PC-3 (cell line): ENCODE measurements at regions not wholly inside any gene's neighbourhood (a gene's known extent, or its start where the extent isn't known, plus 50 kb on each side); places are given as distances from the start of the nearest gene placed in this dataset.

Experiments used
- ATAC-seq: fragments of 200-7000 bp; cut with Tn5 transposase; 2 replicates; pipeline ENCODE4 v1.9.1; 2020; ENCODE audit warnings: mild to moderate bottlenecking, moderate library complexity
- BruUV-seq: library from RNA; stranded (reverse); fragments of 400-500 nt; replicated peaks from 2 replicates; lab custom pipeline; 2021; lab: Mats Ljungman, UMichigan
- CTCF ChIA-PET: fragments of 300-600 bp; sonication (Branson Sonifier 250); formaldehyde crosslinking; loops from one replicate; lab custom pipeline; 2022; ENCODE audit warnings: antibody characterized with exemption; lab: Charles Lee
- POLR2A ChIA-PET: fragments of 300-600 bp; sonication (Branson Sonifier 250); formaldehyde crosslinking; loops from one replicate; lab custom pipeline; 2022; ENCODE audit warnings: antibody characterized with exemption; ENCODE audit not compliant: unreplicated experiment; lab: Charles Lee
- DNase-seq: peaks from one replicate; pipeline ENCODE4 v3.0.0-alpha.2; 2015
- H2AFZ ChIP-seq: fragments of 300-600 bp; sonication (generic); 2 replicates; pipeline ENCODE4 v1.6.0; 2016; ENCODE audit warnings: antibody characterized with exemption, low read length
- H3F3A ChIP-seq: fragments of 300-600 bp; sonication (generic); one replicate; pipeline ENCODE4 v1.6.0; 2017; ENCODE audit warnings: antibody characterized with exemption, low read length, control low read depth, mild to moderate bottlenecking; ENCODE audit not compliant: unreplicated experiment
- H3K27ac ChIP-seq: fragments of 300-600 bp; sonication (generic); 2 replicates; pipeline ENCODE4 v1.5.1; 2016; ENCODE audit warnings: mild to moderate bottlenecking, low read length
- H3K27me3 ChIP-seq: fragments of 300-600 bp; sonication (generic); 2 replicates; pipeline ENCODE4 v1.6.1; 2016; ENCODE audit warnings: low read length, mixed read lengths
- H3K36me3 ChIP-seq: fragments of 300-600 bp; sonication (generic); 2 replicates; pipeline ENCODE4 v1.6.1; 2016; ENCODE audit warnings: low read depth, mixed run types, low read length, mixed read lengths
- H3K4me1 ChIP-seq: fragments of 300-600 bp; sonication (generic); 2 replicates; pipeline ENCODE4 v1.5.1; 2016; ENCODE audit warnings: low read length; ENCODE audit not compliant: insufficient read depth
- H3K4me2 ChIP-seq: fragments of 300-600 bp; sonication (generic); 2 replicates; pipeline ENCODE4 v1.6.0; 2016; ENCODE audit warnings: low read length
- H3K4me3 ChIP-seq: fragments of 300-600 bp; sonication (generic); 2 replicates; pipeline ENCODE4 v1.5.1; 2016; ENCODE audit warnings: mild to moderate bottlenecking, low read length, mixed read lengths
- H3K79me2 ChIP-seq: fragments of 300-600 bp; sonication (generic); 2 replicates; pipeline ENCODE4 v1.6.1; 2017; ENCODE audit warnings: low read length, mixed read lengths
- H3K9ac ChIP-seq: fragments of 300-600 bp; sonication (generic); 2 replicates; pipeline ENCODE4 v1.6.0; 2016; ENCODE audit warnings: mild to moderate bottlenecking, low read length
- H3K9me2 ChIP-seq: fragments of 300-600 bp; sonication (generic); replicated peaks from 2 replicates; pipeline ENCODE4 v1.6.1; 2016; ENCODE audit warnings: mixed run types, low read length, mixed read lengths
- H3K9me3 ChIP-seq: fragments of 300-600 bp; sonication (generic); 2 replicates; pipeline ENCODE4 v1.6.1; 2016; ENCODE audit warnings: low read length, mixed read lengths
- H4K20me1 ChIP-seq: fragments of 300-600 bp; sonication (generic); 2 replicates; pipeline ENCODE4 v1.6.1; 2016; ENCODE audit warnings: low read length, mixed read lengths
- EZH2 ChIP-seq: fragments of 300-600 bp; sonication (generic); IDR thresholded peaks from one replicate; pipeline ENCODE4 v1.6.1; 2017; ENCODE audit warnings: antibody characterized with exemption, mild to moderate bottlenecking, low read length; ENCODE audit not compliant: unreplicated experiment
- EZH2phosphoT487 ChIP-seq: fragments of 300-600 bp; sonication (generic); IDR thresholded peaks from 2 replicates; pipeline ENCODE4 v1.6.1; 2018; ENCODE audit warnings: mild to moderate bottlenecking, antibody characterized with exemption, low read length, borderline replicate concordance
- intact Hi-C: fragments of 100-400 bp; cut with micrococcal nuclease; formaldehyde crosslinking; loops from 2 replicates; pipeline ENCODE4 v1.9.0; 2023
- TF ChIP-seq, protein P1 (sequence below): fragments of 300-600 bp; sonication (generic); conservative IDR thresholded peaks from 2 replicates; pipeline ENCODE4 v1.5.1; 2017; ENCODE audit warnings: antibody characterized with exemption, low read depth, mild to moderate bottlenecking, low read length

DNA sequence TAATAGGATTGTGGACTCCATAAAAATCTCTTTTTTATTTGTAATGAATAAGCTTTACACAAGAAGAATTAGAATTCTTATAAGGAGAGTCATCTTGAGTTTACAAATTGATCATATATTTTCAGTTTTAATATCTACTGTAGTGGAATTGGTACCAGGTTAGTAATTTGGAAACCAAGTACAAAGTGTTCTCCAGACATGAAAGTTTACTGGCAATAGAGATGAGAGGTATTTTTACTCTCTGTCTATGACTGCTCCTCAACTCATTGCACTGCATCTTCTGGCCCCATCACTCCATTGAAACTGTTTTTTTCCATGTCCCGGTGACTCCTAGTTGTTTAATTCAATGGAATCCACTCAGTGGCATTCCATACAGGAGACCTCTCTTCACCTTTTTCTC is 164.5 kb upstream of the SMIM30 start:
- TF ChIP-seq, protein P1, sequence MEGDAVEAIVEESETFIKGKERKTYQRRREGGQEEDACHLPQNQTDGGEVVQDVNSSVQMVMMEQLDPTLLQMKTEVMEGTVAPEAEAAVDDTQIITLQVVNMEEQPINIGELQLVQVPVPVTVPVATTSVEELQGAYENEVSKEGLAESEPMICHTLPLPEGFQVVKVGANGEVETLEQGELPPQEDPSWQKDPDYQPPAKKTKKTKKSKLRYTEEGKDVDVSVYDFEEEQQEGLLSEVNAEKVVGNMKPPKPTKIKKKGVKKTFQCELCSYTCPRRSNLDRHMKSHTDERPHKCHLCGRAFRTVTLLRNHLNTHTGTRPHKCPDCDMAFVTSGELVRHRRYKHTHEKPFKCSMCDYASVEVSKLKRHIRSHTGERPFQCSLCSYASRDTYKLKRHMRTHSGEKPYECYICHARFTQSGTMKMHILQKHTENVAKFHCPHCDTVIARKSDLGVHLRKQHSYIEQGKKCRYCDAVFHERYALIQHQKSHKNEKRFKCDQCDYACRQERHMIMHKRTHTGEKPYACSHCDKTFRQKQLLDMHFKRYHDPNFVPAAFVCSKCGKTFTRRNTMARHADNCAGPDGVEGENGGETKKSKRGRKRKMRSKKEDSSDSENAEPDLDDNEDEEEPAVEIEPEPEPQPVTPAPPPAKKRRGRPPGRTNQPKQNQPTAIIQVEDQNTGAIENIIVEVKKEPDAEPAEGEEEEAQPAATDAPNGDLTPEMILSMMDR, result no peak
- no peak for TF ChIP-seq EZH2phosphoT487
- TF ChIP-seq EZH2, result no peak
- Histone ChIP-seq H3K27me3 (no peaks in the 10 kb centered on the region), H3K9ac (no peak overlapping the region), H2AFZ (no peak overlapping the region), H3F3A (no peaks in the 10 kb centered on the region), H3K27ac (no peak overlapping the region), H3K4me1 (no peaks in the 10 kb centered on the region), H3K9me3 (no peaks in the 10 kb centered on the region), H3K4me3 (no peak overlapping the region), H3K79me2 (no peaks in the 10 kb centered on the region), H3K4me2 (no peak overlapping the region), H3K9me2 (no peaks in the 10 kb centered on the region), H4K20me1 (no peaks in the 10 kb centered on the region), H3K36me3 (no peaks in the 10 kb centered on the region)
- DNase-seq (no peak), ATAC-seq (no peak)
- POLR2A ChIA-PET, result no interaction called here
- CTCF ChIA-PET, result no interaction called here
- intact Hi-C loops, result no loop called here
- no TSS peak for BruUV-seq

DNA sequence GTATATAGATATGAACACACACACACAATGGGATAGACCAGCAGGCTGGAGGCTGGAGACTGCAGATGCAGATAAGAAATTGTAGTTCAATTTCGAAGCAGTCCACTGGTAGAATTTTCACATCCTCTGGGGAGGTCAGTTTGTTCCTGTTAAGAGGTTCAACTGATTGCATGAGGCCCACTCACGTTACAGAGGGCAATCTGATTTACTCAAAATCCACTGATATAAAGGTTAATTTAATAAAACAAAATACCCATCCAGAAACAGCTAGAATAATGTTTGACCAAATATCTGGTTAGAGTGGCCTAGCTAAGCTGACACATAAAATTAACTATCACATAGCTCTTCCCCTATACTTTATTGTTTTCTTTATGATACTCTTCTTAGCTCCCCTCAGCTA is 162.9 kb upstream of the SMIM30 start:
- ChIA-PET CTCF (no interaction called here), POLR2A (no interaction called here)
- TF ChIP-seq EZH2 (no peak), EZH2phosphoT487 (no peak)
- TF ChIP-seq, protein P1, result no peak
- Histone ChIP-seq H3K27me3 (no peaks in the 10 kb centered on the region), H3F3A (no peaks in the 10 kb centered on the region), H3K9me2 (no peaks in the 10 kb centered on the region), H3K4me2 (no peak overlapping the region), H3K79me2 (no peaks in the 10 kb centered on the region), H3K27ac (no peak overlapping the region), H3K4me3 (no peak overlapping the region), H4K20me1 (no peaks in the 10 kb centered on the region), H3K9ac (no peak overlapping the region), H3K36me3 (no peaks in the 10 kb centered on the region), H3K4me1 (no peaks in the 10 kb centered on the region), H3K9me3 (no peaks in the 10 kb centered on the region), H2AFZ (no peak overlapping the region)
- no TSS peak for BruUV-seq
- ATAC-seq (no peak), DNase-seq (no peak)
- intact Hi-C loops, result no loop called here

DNA sequence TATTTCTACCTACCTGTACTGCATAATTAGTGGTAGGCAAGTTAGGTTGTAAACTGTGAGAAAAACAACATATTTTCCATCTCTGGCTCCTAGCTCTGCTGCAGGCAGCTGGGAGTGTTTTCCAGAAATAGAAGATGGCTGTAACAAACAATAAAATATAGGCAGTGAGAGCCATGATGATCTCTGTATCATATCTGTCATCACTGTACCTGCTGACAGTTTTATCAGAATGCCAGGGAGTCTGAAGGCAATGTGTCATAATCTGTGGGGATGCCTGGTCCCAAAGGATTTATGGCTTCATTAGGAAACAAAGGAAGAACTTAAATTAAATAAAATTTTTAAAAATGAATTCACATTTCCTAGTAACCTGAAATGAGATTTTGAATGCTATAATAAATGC is 160.9 kb upstream of the SMIM30 start:
- DNase-seq (no peak), ATAC-seq (no peak)
- H3K27me3 ChIP-seq, result no peaks in the 10 kb centered on the region
- H3K4me1 ChIP-seq, result no peaks in the 10 kb centered on the region
- no peaks in the 10 kb centered on the region for H3K36me3 ChIP-seq
- CTCF ChIA-PET, result no interaction called here
- no peak overlapping the region for H2AFZ ChIP-seq
- intact Hi-C loops, result no loop called here
- no peaks in the 10 kb centered on the region for H3F3A ChIP-seq
- no peak overlapping the region for H3K4me2 ChIP-seq
- no peak overlapping the region for H3K27ac ChIP-seq
- no peak overlapping the region for H3K9ac ChIP-seq
- no TSS peak for BruUV-seq
- H3K9me2 ChIP-seq, result no peaks in the 10 kb centered on the region
- H3K4me3 ChIP-seq, result no peak overlapping the region
- H3K79me2 ChIP-seq, result no peaks in the 10 kb centered on the region
- H4K20me1 ChIP-seq, result no peaks in the 10 kb centered on the region
- POLR2A ChIA-PET, result no interaction called here
- H3K9me3 ChIP-seq, result peaks cover 6% of the 10 kb centered on the region; the same call in 1 of the 2 replicates
- TF ChIP-seq EZH2 (no peak), EZH2phosphoT487 (no peak)
- TF ChIP-seq, protein P1, result no peak
